HCT116 (cell line): ENCODE measurements at regions not wholly inside any gene's neighbourhood (a gene's known extent, or its start where the extent isn't known, plus 50 kb on each side); places are given as distances from the start of the nearest gene placed in this dataset.

Experiments used
- CEBPB ChIP-seq: IDR thresholded peaks from 2 replicates; pipeline ENCODE4 v1.6.1; 2012; ENCODE audit warnings: low read depth
- EGR1 ChIP-seq: IDR thresholded peaks from 2 replicates; pipeline ENCODE4 v1.6.1; 2012; ENCODE audit warnings: low read depth
- EZH2 ChIP-seq: fragments of 200-600 bp; sonication (generic); IDR thresholded peaks from 2 replicates; pipeline ENCODE4 v1.6.1; 2017; ENCODE audit warnings: antibody characterized with exemption, mixed run types
- JUND ChIP-seq: IDR thresholded peaks from 2 replicates; pipeline ENCODE4 v1.6.1; 2012
- POLR2A ChIP-seq: IDR thresholded peaks from 2 replicates; pipeline ENCODE4 v1.7.0; 2011; ENCODE audit warnings: borderline replicate concordance; ENCODE audit not compliant: insufficient read depth, insufficient read length; ENCODE audit errors: extremely low read depth
- POLR2AphosphoS5 ChIP-seq: IDR thresholded peaks from 2 replicates; pipeline ENCODE4 v1.6.1; 2011; ENCODE audit warnings: mild to moderate bottlenecking, low read depth, low read length, moderate library complexity
- RAD21 ChIP-seq: IDR thresholded peaks from 2 replicates; pipeline ENCODE4 v1.6.1; 2012; ENCODE audit warnings: low read depth, mild to moderate bottlenecking
- SP1 ChIP-seq: IDR thresholded peaks from 2 replicates; pipeline ENCODE4 v1.6.1; 2012; ENCODE audit warnings: low read depth
- YY1 ChIP-seq: IDR thresholded peaks from 2 replicates; pipeline ENCODE4 v1.6.1; 2011; ENCODE audit warnings: low read length, low read depth, moderate library complexity, mild to moderate bottlenecking; ENCODE audit not compliant: insufficient replicate concordance; ENCODE audit errors: extremely low read depth
- ZNF274 ChIP-seq: fragments of 200-500 bp; sonication (Bioruptor generic); IDR thresholded peaks from 2 replicates; pipeline ENCODE4 v1.6.1; 2014; ENCODE audit warnings: mild to moderate bottlenecking, low read depth, low read length, inconsistent platforms
- TF ChIP-seq, protein P1 (sequence below), 3 experiments: fragments of 200-600 bp in 1 of 3; sonication (generic) in 1 of 3; IDR thresholded peaks in 2 of 3; conservative IDR thresholded peaks in 1 of 3; 2 replicates each; pipeline ENCODE4 v1.5.1; 2012 to 2017; ENCODE audit warnings: low read depth in 2 of 3, low read length in 2 of 3, antibody characterized with exemption in 1 of 3, borderline replicate concordance in 1 of 3, control low read depth in 1 of 3, mild to moderate bottlenecking in 1 of 3, mixed read lengths in 1 of 3, mixed run types in 1 of 3, moderate library complexity in 1 of 3; ENCODE audit not compliant: insufficient read depth in 1 of 3
- TF ChIP-seq, protein P2 (sequence below): IDR thresholded peaks from 2 replicates; pipeline ENCODE4 v1.6.1; 2011; ENCODE audit warnings: mild to moderate bottlenecking, low read length, moderate library complexity; ENCODE audit not compliant: insufficient replicate concordance; ENCODE audit errors: extremely low read depth
- TF ChIP-seq, protein P3 (sequence below): IDR thresholded peaks from 2 replicates; pipeline ENCODE4 v1.6.1; 2012; ENCODE audit warnings: low read depth
- TF ChIP-seq, protein P4 (sequence below): IDR thresholded peaks from 2 replicates; pipeline ENCODE4 v1.6.1; 2012

DNA sequence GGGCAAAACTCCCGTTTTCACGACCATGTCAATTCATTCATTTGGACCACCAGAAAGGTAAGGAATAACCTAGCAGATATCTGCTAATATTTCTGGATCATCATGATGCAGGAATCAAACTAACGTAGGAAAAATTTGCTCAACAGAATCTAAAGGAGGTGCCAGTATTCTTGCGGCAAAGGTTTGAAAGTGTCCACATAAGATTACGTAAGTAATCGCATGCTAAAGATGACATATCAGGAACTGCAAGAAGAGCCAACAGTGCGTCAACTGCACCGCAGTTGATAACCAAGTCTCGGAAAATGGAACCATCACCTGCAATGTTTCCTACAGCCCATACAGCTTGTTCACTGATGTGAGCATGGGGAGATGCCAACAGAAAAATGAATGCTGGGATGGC, 194.1 kb upstream of the ZNF804B start:
- TF ChIP-seq EZH2 (no peak), POLR2A (no peak), POLR2AphosphoS5 (no peak), SP1 (no peak), CEBPB (no peak), JUND (no peak), YY1 (no peak), ZNF274 (no peak), EGR1 (no peak), RAD21 (no peak)
- TF ChIP-seq, protein P1, sequence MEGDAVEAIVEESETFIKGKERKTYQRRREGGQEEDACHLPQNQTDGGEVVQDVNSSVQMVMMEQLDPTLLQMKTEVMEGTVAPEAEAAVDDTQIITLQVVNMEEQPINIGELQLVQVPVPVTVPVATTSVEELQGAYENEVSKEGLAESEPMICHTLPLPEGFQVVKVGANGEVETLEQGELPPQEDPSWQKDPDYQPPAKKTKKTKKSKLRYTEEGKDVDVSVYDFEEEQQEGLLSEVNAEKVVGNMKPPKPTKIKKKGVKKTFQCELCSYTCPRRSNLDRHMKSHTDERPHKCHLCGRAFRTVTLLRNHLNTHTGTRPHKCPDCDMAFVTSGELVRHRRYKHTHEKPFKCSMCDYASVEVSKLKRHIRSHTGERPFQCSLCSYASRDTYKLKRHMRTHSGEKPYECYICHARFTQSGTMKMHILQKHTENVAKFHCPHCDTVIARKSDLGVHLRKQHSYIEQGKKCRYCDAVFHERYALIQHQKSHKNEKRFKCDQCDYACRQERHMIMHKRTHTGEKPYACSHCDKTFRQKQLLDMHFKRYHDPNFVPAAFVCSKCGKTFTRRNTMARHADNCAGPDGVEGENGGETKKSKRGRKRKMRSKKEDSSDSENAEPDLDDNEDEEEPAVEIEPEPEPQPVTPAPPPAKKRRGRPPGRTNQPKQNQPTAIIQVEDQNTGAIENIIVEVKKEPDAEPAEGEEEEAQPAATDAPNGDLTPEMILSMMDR (IDR thresholded peaks at IDR 0.05 in 2 of 3, conservative IDR thresholded peaks at IDR 0.05 in 1 of 3; ENCODE audit: borderline replicate concordance in 1 of 3, insufficient read depth in 1 of 3, low read depth in 2 of 3, low read length in 2 of 3): no peak
- TF ChIP-seq, protein P2, sequence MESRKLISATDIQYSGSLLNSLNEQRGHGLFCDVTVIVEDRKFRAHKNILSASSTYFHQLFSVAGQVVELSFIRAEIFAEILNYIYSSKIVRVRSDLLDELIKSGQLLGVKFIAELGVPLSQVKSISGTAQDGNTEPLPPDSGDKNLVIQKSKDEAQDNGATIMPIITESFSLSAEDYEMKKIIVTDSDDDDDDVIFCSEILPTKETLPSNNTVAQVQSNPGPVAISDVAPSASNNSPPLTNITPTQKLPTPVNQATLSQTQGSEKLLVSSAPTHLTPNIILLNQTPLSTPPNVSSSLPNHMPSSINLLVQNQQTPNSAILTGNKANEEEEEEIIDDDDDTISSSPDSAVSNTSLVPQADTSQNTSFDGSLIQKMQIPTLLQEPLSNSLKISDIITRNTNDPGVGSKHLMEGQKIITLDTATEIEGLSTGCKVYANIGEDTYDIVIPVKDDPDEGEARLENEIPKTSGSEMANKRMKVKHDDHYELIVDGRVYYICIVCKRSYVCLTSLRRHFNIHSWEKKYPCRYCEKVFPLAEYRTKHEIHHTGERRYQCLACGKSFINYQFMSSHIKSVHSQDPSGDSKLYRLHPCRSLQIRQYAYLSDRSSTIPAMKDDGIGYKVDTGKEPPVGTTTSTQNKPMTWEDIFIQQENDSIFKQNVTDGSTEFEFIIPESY: no peak
- TF ChIP-seq, protein P3, sequence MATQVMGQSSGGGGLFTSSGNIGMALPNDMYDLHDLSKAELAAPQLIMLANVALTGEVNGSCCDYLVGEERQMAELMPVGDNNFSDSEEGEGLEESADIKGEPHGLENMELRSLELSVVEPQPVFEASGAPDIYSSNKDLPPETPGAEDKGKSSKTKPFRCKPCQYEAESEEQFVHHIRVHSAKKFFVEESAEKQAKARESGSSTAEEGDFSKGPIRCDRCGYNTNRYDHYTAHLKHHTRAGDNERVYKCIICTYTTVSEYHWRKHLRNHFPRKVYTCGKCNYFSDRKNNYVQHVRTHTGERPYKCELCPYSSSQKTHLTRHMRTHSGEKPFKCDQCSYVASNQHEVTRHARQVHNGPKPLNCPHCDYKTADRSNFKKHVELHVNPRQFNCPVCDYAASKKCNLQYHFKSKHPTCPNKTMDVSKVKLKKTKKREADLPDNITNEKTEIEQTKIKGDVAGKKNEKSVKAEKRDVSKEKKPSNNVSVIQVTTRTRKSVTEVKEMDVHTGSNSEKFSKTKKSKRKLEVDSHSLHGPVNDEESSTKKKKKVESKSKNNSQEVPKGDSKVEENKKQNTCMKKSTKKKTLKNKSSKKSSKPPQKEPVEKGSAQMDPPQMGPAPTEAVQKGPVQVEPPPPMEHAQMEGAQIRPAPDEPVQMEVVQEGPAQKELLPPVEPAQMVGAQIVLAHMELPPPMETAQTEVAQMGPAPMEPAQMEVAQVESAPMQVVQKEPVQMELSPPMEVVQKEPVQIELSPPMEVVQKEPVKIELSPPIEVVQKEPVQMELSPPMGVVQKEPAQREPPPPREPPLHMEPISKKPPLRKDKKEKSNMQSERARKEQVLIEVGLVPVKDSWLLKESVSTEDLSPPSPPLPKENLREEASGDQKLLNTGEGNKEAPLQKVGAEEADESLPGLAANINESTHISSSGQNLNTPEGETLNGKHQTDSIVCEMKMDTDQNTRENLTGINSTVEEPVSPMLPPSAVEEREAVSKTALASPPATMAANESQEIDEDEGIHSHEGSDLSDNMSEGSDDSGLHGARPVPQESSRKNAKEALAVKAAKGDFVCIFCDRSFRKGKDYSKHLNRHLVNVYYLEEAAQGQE: no peak
- TF ChIP-seq, protein P4, sequence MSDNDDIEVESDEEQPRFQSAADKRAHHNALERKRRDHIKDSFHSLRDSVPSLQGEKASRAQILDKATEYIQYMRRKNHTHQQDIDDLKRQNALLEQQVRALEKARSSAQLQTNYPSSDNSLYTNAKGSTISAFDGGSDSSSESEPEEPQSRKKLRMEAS: no peak
